GM19240 (cell line): ENCODE measurements at regions not wholly inside any gene's neighbourhood (a gene's known extent, or its start where the extent isn't known, plus 50 kb on each side); places are given as distances from the start of the nearest gene placed in this dataset.
"Not testable (repeated sequence)": the region's sequence is repeated elsewhere in the genome, so short reads cannot be mapped to it uniquely, and the experiment has no call there.

Source experiments
- DNase-seq: peaks from one replicate; pipeline ENCODE4 v3.0.0; 2011; ENCODE audit warnings: low spot score; ENCODE audit not compliant: insufficient read length

- no peak for DNase-seq
Measured at GRCh38 chr18:41700416-41700815, 254.6 kb upstream of the PIK3C3 start.

DNA sequence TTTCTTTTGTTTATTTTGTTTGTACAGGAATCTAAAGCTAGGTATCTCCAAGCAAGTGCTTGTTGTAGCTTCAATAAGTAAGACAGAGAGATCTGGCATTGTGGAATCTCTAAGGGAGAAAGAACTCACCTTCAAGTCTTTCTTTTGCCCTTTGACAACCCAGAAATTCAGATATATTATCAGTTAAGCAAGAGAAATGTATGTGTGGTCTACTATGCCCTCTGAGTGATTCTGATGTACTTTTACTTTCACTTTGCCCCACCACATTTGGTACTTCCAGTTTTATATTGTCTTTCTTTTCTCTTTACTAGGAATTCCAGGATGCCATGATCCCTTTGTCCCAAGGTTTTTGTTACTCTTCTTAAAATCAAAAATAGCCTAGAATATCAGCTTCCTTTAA, 259.6 kb upstream of the PIK3C3 start:
- DNase-seq: no peak

- no peak for DNase-seq
Measured at GRCh38 chr18:41693008-41693407, 262.0 kb upstream of the PIK3C3 start.

- DNase-seq: no peak
Measured at GRCh38 chr18:41690332-41691127, 264.5 kb upstream of the PIK3C3 start.

DNA sequence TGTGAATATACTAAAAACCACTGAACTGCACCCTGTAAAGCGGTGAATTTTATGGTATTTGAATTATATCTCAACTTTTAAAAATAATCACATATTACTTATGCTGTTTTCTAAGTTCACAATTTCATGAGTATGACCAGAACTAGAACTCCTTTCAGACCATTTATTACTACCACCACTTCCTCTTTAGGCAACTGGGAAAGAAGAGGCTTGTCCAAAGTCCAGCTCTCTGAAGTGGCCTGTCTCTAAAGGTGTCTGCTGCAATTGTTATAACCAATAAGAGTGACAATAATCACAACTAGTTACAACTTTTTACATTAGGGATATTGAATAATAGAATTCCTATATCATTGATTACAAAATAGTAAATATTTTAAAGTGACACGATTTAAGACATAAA, 267.9 kb upstream of the PIK3C3 start:
- no peak for DNase-seq

GRCh38 chr18:41681138-41681880, 273.7 kb upstream of the PIK3C3 start:
- no peak for DNase-seq

DNA sequence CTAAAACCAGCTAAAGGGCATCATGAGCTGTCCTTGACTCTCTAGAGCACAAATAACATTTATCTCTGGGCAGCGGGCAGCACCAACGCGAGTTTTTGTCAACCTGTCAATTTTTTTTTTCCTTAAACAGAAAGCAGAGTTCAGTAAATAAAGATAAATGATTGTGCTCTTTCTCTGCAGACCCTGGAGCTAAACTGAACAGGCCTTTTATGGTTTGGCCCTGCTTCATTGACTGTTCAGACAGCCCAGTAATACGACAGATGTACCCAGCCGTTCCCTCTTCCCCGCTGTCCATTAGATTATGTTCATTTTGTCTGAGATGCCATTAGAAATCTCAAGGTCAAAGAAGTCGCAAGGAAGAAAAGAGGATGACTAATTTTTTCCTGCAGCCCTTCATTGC, 280.5 kb upstream of the PIK3C3 start:
- DNase-seq: no peak

GRCh38 chr18:41666231-41666630, 288.8 kb upstream of the PIK3C3 start:
- DNase-seq: no peak

DNA sequence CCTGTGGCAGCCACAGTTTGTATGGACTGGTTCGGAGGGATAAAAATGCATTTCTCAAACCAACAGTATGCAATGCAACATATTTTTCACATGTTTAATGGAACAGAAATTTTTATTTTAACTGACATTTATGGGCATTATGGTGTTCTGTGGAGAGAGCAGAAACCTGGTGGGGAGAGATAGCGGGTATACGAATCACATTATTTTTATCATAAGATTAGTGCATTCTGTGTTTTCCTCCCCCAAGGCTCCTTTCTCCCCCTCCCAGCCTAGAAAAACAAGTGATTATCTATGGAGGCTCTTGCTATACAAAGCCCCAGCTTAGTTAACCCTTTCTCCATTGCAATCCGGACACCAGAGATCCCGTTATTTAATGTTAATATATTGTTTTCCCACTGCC, 289.8 kb upstream of the PIK3C3 start:
- no peak for DNase-seq

DNA sequence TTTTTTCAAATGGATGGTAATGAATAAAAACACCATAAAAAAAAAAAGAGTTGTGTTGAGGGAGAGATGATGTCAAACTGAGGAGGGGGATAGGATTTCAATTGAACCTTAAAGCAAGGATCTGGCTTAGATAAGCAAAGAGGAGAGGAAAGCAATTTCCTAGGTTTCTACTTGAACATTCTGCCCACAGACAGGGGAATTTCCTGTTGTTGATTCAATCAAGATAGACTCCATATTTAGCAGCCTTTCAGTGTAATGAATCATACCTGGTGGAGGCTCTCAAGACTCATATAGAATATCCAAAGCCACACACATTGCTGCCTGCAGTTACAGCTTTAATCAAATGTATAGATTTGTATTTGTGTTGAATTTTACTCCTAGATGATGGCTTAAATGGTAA, 294.4 kb upstream of the PIK3C3 start:
- no peak for DNase-seq

DNA sequence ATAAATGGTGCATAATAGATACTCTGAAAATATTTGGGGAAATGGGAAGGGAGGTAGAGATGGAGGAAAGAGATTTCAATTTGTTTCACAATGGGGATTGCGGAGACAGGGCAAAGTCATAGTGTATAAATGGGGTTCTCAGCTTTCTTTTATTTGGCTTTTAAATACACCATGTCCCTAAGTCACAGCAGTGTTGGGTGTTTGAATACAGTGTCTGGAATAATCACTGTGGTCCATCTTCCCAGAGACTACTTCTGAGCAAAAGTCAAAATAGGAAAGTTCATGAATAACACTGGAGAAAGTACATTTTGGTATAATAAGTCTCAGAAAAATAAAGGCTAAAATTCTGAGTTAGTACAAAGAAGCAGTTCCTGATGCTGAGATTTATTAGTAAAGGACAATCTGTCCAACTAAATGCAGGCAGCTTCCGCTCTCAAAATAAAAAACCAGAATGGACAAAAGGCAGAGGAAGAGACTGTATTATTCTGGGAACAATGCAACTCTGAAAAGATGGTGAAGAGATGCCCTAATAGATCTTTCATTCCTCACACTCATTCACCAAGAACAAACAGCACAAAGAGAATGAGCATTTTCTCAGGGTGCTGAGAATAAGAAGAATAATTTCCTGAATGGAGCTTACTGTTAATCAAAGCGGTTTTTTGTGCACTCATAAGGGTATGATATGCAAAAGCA, 295.4 kb upstream of the PIK3C3 start:
- no peak for DNase-seq

DNA sequence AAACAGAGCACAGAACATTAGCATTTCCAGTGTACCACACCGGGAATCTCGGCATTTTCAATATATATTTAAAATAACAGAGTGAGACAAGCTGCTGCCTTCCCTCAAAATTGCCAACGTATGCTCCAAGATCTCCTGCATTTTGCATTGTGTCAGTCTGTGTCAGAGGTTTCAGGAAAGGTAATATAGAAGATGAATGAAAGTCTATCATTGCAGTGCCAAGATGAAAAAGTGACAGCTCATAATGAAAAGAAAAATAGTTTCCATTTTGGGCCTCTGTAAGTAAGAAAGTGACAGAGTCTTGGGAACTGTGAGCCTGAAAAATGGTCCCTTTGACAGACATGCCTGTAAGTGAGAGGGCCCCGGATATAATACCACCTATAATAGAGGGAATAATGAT, 297.8 kb upstream of the PIK3C3 start:
- DNase-seq: no peak

DNA sequence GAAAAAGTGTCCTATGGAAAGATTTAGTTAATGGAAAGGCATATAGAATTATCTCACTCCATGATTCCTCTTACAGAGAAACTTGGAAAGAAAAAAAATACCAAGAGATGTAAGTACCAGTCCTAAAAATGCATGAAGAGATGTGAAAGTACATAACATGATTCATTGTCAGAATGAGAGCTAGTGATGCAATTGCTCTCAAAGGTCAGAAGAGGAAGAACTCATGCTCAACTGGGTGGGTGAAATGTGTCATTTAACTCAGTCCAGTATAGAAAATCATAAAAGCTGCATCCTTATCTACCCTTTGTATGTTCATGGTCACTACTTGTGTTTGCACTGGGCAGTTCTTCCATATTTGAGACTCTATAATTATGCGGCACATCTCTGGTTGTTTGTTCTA, 300.0 kb upstream of the PIK3C3 start:
- DNase-seq: no peak

DNA sequence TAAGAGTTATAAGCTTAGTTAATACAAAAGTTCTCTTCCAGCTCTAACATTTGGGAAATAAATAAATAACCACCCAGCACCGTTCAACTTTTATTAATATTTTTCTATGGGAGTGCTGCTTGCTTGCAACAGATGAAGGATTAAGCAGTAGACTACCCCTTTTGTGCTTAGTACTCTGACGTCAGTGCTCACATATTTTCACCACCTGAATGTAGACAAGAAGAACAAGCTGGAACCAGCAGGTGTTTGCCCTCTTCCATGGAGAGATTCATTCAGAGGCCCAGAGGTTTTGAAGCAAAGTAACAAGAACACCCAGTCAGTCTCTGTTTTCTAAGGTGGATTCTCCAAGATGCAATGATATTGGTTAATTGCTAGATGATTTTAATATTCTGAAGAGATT, 307.1 kb upstream of the PIK3C3 start:
- no peak for DNase-seq

DNA sequence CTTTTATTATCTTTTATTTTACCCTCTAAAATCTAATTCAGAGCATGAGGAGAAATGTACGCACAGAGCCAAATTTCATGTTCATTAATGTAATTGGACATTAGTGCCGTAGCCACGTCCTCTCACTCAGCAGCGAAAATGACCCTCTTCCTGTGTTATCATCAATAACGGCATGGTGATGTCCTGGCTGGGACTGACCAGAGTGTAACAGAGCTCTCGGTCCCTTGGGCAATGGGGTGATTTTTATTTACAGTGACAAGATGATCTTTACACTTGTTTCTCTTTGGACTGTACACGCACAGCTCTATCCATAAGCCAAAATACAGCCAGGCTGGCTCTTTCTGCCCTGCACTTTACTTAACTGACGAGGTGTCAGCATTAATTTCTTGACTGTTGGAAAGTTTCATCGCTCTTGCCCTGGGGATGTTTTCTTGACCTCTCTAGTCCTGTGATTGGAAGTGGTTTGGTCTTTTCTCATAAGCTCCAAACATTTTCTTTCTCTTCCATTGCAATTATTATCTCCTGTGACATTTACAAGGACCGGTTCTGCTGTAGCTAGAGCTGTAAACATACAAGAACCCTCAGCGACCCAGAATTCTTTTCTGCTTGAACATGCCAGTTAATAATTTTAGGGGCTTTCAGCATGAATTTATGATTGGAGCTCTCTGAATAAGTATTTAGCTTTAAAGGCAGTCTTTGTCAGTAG, 308.0 kb upstream of the PIK3C3 start:
- DNase-seq: no peak

DNA sequence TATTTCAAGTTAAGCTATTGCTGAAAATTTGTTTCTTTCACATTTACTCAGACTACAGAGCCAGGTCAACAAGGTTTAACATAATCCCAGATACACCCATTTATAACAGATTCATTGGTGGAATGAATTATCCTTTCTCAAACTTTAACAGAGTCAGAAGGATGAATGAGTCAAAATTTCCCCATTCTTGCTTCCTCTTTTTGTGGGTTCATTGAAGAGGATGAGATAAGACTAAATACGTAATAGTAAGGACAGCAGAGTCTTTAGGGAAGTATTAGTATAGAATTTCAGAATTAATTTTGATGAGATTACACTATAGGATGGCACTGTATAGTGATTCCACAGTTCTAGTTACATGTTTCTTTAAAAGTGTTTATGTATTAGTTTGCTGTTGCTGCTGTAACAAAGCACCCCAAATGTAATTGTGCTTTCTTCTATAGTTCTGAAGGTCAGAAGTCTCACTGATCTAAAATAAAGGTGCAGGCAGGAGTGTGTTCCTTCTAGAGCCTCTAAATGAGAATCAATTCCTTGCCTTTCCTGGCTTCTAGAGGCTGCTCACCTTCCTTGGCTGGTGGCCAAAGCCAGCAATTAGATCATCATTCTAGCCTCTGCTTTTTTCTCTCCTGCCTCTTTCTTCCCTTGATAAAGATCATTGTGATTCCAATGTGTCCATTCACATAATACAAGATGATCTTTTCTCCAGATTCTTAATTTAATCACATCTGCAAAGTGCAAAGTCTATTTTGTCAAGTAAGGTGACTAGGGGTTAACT, 309.3 kb upstream of the PIK3C3 start:
- DNase-seq: no peak

DNA sequence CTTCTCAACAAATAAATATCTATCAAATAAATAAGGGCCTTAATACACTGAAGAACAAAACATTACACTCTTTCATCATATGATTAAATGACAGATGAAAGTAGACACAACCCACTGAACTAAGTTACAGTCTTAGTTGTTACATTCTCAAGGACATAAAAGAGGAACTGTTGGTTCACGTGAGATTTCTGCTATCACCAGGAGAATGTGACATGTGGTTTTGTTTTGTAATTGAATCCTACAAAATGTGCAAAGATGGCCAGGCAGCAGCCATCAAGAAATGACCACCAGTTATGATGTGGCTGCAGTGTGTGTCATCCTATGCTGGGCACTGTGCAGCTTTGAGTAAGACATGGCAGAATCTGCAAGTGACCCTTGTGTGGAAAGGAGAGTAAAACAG, 310.6 kb upstream of the PIK3C3 start:
- DNase-seq: no peak

- DNase-seq: no peak
Measured at GRCh38 chr18:41643427-41643826, 311.6 kb upstream of the PIK3C3 start.

DNA sequence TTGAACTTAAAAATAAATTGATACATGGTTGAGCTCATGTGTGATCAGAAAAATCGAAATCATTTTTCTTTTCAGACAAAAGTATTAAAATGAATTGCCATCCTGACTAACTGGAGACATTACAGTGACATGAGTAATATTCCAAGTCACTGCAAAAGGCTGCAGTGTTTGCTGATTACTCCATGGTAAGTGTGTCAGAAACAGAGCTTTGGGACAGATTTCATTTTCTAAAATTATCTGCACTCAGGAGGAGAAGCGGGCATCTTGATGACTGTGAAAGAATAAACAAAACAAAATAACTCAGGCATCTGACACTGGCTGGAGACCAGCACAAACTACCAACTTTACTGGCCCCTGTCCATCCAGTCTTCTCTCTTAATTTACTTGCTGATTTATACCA, 312.3 kb upstream of the PIK3C3 start:
- DNase-seq: no peak

DNA sequence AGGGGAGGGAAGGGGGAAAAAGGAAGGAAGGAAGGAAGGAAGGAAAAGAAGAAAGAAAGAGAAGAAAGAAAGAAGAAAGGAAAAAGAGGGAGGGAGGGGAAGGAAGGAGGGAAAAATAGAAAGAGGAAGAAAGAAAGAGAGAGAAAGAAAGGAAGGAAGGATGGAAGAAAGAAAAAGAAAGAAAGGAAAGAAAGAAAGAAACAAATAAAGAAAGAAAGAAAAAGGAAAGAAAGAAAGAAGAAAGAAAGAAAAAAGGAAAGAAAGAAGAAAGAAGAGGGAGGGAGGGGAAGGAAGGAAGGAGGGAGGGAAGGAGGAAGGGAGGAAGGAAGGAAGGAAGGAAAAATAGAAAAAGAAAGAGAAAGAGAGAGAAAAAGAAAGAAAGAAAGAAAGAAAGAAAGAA, 315.8 kb upstream of the PIK3C3 start:
- DNase-seq: no peak

- DNase-seq: not testable (repeated sequence)
Measured at GRCh38 chr18:41631723-41632285, 323.2 kb upstream of the PIK3C3 start.
